HG03460 (cell line): ENCODE measurements at regions not wholly inside any gene's neighbourhood (a gene's known extent, or its start where the extent isn't known, plus 50 kb on each side); places are given as distances from the start of the nearest gene placed in this dataset.
"Not testable (repeated sequence)": the region's sequence is repeated elsewhere in the genome, so short reads cannot be mapped to it uniquely, and the experiment has no call there.

ENCODE experiments used
- ATAC-seq: cut with Tn5 transposase; IDR thresholded peaks from one replicate; pipeline ENCODE4 v1.9.1; 2021; ENCODE audit not compliant: unreplicated experiment

GRCh38 chr2:159880729-159881128, 82.7 kb upstream of the CD302 start:
- no peak for ATAC-seq

DNA sequence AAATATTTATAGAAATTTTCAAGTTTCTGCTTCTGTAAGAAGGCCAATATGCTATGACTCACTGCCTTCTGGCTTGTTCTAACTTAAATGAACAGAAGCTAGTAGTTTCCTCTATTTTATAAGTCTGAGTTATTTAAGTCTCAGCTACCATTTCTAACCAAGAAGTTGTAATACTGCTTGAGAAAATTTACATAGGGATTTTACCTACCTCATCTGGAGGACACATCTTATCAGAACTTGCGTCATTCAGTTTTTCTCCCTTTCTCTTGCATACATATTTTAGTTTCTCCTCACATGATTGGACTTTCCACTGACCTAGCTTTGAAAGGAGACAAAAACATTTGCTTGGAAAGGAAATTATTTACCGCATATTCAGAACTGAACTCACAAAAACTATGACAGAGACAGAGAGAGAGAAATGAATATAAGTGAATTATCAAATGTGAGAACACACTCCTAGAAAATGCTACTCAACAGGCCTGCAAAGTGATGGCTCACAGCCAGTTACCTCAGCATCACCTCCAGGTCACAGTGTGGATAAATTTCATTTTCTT, 81.1 kb upstream of the CD302 start:
- ATAC-seq: peak; percentile 78

GRCh38 chr2:159875083-159875482, 77.1 kb upstream of the CD302 start:
- ATAC-seq: no peak

- no peak for ATAC-seq
Observed at GRCh38 chr2:159873258-159873657, 75.2 kb upstream of the CD302 start.

- no peak for ATAC-seq
Observed at GRCh38 chr2:159872353-159872752, 74.3 kb upstream of the CD302 start.

DNA sequence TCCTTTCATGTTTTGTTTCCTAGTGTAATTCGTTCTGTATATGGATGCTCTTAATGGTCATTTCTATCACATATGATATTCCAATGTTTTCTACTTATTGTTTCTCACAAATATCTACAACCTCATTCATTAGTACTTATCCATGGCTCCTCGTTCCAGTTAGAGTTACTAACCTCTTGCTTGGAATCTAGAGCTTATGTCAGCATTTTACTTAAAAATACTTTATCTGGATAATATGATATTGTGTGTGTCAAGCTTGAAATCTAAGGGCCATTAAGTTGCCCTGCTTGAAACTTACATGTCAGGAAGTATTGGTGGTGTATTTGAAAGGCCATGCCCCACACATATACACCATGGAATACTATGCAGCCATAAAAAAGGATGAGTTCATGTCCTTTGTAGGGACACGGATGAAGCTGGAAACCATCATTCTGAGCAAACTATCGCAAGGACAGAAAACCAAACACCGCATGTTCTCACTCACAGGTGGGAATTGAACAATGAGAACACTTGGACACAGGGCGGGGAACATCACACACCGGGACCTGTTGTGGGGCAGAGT, 70.7 kb upstream of the CD302 start:
- not testable (repeated sequence) for ATAC-seq

DNA sequence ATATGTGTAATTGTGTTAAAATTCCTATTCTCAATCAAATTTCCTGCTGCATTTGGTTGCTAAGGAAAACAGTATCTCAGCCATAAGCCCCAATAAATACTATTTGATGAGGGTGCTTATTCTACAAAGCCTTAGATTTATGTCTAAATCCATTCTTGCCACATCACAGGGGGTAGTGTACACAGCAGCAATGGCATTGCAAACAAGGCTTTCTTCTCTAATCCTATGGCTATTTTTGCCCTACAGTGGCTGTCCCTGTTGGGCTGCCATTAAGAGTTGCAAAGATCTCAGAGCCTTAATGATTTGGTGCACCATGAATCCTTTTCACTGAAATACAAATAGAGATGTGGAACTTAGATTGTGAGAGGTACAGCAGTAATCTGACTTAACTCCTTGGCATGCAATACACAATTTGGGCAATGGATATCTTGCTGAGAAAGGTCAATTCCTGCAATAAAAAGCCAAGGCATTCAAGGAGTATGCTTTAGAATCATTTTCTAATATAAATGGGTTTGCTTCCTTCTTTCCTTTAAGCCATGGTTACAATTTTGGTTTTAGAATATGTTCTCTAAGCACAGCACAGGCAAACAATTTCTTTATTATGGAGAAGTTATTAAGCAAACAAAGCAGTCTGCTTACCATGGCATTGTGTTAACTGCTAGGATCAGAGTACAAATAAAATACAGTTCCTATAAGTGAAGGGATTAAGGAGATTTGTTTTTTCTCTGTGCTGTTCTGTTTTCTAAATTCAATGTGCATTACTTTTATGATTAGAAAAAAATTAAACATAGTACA, 69.8 kb upstream of the CD302 start:
- ATAC-seq: no peak

DNA sequence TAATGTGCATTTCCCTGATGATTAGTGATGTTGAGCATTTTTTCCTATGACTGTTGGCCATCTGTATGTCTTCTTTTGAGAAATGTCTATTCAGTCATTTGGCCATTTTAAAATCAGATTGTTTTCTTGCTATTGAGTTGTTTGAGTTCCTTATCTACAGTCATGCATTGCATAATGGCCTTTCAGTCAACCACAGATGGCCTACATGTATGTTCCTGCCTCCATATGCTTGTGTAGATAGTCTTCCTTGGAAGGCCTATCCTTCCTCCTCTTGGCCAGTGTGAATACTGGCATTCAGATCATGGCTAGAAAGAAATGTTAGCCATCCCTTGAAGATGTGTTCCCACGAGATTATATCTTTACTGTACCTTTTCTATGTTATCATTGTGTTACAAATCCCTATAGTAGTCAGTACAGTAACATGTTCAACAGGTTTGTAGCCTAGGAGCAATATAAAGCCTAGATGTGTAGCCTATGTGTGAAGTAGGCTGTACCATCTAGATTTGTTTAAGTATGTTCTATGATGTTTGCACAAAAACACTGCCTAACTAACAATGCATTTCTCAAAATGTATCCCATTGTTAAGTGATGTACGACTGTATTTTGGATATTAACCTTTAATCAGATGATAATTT, 65.6 kb upstream of the CD302 start:
- ATAC-seq: no peak

DNA sequence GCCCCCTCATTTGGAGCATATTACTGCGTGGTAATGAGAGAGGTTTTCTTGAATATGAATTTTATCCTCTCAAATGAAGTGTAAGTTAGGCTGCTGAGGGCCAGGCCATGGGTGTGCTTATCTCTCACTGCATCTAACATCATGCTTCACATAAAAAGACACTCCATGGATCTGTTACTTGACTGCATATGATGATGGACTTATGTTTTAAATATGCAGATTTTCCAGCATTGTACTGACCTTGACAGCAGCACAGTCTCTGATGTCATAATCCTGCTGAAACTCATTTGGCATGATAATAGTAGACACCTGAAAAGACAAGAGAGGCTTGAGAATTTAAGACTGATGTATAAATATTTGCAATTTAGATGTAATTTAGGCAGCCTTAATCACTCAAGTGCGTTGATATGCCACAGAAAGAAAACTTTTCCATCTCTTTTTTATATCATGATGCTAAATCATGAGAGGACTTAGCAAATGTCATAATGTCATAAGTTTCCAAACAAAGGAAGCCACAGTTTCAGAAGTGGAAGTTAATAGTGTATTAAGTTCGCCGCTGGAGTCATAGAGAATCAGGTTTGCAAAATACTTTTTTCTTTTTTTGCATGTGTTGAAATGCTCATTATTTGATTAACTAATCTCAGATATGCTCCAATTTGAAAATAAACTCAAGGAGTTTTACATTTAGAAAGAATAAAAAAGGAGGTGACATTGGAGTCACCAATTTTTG, 62.7 kb upstream of the CD302 start:
- ATAC-seq: no peak

- no peak for ATAC-seq
Observed at GRCh38 chr2:159859583-159859982, 61.6 kb upstream of the CD302 start.

DNA sequence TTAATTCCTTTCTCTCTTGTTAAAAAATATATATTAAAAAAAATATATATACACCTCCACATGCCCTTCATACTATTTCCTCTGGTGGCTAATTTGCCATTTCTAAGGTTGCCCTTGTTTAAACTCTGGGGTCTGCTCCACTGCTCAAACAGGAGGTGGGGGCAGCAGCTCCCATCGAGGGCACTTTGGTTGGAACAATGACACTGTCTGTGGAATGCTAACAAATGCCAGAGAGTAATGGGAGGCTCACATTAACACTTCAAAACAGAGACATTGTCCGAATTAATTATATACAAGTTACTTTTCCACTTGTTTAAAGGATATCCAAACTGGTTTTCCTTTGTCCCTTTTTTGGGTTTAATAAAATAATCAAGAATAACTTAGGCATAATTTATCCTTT, 58.8 kb upstream of the CD302 start:
- ATAC-seq: no peak

DNA sequence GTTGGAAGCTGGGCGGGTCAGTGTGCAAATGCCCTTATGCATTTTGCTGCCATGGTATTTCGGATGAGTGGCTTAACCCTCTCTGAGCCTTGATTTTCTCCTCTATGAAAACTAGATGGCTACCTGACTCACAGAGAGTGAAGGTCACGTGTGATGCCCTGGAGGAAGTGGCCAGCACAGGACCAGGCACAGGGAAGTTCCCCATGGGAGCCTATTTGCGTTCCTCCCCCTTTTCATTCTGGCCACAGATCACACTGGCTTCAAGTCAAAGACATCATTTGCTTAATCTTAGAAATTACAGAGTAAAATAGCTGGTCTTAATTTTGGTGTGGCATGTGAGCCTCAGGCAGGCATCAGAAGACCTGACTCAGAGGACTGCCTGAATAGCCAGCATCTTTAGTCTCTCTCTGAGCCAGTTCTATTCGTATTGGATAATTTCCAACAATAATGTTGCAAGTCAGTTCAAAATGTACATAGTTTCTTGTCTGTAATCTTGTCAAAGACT, 57.6 kb upstream of the CD302 start:
- ATAC-seq: no peak

GRCh38 chr2:159855143-159855542, 57.1 kb upstream of the CD302 start:
- ATAC-seq: no peak

DNA sequence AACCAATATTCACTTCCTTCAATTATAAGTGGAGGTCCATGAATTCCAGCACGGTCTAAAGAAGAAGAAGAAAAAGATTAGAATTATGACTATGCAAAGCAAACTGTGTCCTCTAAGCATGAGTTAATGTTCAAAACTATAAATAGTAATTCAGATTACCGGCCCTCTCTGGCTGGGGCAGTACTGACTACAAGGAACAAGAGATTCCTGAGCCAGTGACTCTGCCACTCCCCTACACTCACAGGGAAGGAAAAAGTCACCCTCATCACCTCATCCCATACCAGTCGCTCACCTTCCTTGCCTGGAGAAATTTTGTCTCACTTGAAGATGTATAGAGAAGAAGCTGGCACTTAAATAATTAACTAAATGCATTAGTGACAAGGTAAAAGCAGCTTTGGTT, 56.5 kb upstream of the CD302 start:
- no peak for ATAC-seq

DNA sequence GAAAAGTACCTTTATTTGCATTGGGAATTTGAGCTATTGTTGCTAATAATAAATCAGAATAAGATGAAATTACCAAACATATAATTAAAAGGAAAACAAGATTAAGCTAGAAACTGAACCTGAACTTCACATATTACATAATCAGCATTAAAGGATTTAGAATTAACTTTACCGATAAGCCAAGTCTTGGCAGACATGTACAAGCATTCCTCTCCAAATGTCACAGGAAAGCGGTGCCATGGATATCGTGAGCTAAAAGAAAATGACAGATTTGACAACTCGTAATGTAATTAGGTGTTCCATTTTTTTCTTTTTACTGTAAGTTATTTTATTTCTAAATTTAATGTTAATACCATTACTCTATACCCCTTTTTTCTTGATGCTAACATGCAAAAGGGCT, 55.1 kb upstream of the CD302 start:
- ATAC-seq: no peak

DNA sequence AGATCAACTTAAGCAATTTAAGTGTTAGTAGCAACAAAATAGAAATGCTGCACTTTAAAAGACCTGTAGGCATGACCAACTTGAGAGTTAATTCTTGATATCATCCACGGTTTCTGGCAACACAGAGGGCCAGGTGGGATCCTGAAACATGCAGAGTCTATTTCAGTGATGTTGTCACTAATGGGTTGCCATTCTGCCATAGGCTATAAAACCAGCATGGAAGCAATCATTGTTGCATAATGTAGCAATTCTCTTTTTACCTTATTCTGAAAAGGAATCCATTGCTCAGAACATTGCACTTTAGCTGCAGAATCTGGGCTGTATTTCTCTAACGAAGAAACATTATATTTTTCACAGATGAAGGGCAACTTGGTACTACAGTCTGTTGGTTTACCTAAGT, 53.9 kb upstream of the CD302 start:
- ATAC-seq: no peak

GRCh38 chr2:159850789-159851188, 52.8 kb upstream of the CD302 start:
- ATAC-seq: no peak

DNA sequence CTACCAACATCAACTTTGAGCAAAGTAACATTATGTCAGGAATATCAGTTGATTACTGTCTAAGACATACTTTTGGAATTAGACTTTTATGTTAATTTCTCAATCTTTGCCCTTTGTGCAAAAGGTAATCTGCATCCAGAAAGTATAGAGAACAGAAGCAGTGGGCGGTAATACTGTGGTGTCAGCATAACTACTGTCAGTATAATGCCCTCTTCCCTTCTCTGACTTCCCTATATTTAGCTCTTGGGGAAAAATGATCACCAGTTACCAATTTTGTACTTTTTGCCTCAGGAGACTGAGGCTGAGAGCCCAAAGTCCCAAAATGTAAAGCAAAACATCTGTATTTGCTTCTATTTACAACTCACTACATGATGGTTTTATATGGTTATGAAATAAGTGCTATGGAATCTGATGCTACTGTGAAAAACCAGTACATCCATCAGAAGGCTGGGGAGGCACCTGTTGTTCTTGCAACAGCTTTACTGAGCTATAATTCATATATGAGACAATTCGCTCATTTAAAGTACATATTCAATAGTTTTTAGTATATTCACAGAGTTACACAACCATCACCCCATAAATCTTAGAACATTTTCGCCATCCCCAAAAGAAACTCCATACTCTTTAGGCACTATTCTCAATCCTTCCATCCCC, 51.3 kb upstream of the CD302 start:
- no peak for ATAC-seq
